MM.1S (cell line): ENCODE measurements at regions not wholly inside any gene's neighbourhood (a gene's known extent, or its start where the extent isn't known, plus 50 kb on each side); places are given as distances from the start of the nearest gene placed in this dataset.

ENCODE experiments used
- CTCF ChIP-seq: fragments of 300-600 bp; sonication (generic); IDR thresholded peaks from 2 replicates; pipeline ENCODE4 v1.5.1; 2016; ENCODE audit warnings: antibody characterized with exemption, low read length, mixed read lengths
- EZH2 ChIP-seq: fragments of 300-600 bp; sonication (generic); optimal IDR thresholded peaks from 2 replicates; pipeline ENCODE3; 2017; ENCODE audit warnings: low read depth, mild to moderate bottlenecking, antibody characterized with exemption, low read length, mixed read lengths
- EZH2phosphoT487 ChIP-seq: fragments of 300-600 bp; sonication (generic); IDR thresholded peaks from 2 replicates; pipeline ENCODE4 v1.6.1; 2018; ENCODE audit warnings: antibody characterized with exemption, low read length

- TF ChIP-seq CTCF (no peak), EZH2 (no peak), EZH2phosphoT487 (no peak)
Observed at GRCh38 chr12:34371050-34371449, 348.8 kb downstream of the ALG10 start.
